NCI-H460 (cell line): ENCODE measurements at regions not wholly inside any gene's neighbourhood (a gene's known extent, or its start where the extent isn't known, plus 50 kb on each side); places are given as distances from the start of the nearest gene placed in this dataset.

ENCODE experiments used
- DNase-seq: peaks from one replicate; pipeline ENCODE4 v3.0.0-alpha.2; 2016; ENCODE audit warnings: low read depth; ENCODE audit errors: extremely low read depth

DNA sequence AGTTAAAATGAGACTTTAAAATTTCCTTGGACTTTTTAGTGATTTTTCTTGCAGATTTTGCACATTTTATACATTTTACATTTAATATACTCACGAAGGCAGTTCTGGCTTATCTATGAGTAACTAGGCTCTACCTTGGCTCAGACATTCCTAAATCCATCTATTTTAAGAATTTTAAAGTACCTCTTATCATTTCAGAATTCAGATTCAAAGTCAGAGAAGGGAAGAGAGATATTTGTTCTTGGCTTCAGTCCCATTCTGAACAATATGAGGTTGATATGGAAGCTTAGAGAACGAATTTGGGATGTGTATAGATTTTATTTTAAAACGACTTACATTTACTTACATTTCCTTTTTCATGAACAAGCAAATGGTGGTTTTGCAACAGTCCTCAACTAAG, 230.2 kb downstream of the LMO4 start:
- DNase-seq = no peak

DNA sequence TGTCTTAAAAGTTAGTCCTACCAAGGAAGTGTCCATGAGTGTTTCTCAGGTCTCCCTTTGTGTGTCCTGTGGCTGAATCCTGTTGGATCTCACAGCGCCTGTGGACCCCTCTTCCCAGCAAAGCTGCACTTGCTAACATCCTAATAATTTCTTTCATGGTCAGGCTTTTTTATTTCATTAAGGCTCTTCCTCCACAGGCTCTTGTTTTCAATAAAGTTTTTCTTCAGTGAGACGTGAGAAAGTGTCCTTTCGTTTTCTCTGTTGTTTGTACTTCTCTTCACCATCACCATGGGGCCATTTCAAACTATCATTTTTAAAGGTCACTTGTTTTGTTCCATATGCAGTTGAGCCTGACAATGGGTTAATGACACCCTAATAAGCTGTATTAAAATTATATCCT, 231.5 kb downstream of the LMO4 start:
- no peak for DNase-seq

DNA sequence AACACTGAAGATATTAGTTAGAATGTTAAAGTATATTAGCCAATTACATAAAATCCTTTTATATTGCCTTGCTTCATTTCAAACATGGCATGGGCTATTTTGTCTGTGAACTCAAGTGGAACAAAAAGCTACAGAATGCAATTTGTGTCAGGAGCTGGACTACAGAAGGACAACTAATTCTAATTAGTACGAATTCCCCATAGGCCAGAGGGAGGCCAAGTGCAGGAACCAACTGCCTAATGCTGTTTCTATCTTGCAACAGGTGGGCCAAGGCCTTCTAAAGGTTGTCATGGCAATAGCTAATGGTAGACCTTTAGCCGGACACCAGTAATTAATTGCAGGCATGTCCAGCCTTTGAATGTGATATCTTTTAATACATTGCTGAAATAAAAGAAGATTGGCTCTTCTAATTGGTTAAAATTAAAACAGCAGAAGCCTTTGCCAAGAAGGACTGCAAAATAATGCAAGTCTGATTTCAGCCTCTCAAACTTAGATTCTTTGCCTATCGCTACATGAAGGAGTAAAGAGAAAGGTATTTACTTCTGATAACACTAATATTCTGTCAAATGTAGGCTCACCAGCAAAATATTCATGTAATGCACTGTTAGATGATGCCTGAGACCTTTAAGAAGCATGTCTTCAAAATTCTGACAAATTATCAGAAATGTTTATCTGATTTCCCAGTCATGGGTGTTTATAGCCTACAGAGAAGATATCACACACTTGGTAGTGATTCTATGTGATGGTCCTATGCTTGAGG, 232.1 kb downstream of the LMO4 start:
- no peak for DNase-seq

GRCh38 chr1:87563211-87563610, 234.5 kb downstream of the LMO4 start:
- no peak for DNase-seq

DNA sequence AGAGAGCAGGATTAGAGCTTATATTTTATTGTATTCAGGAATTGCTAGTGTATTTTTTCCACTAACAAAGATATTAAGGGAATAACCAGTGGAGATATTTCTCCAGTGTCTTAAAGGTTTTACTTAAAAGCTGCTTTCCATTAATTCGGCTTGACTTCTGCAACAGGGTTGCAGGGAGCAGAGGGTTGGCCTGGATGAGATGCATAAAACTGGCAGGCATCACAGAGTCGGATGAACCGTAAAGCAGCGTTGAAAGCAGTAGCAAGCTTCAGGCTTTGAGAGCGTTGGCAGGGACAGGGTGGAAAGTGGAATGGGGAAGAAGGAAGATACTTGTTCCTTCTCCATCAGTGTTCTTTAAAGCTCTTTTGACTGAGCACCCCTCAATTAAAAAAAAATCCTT, 237.2 kb downstream of the LMO4 start:
- no peak for DNase-seq

DNA sequence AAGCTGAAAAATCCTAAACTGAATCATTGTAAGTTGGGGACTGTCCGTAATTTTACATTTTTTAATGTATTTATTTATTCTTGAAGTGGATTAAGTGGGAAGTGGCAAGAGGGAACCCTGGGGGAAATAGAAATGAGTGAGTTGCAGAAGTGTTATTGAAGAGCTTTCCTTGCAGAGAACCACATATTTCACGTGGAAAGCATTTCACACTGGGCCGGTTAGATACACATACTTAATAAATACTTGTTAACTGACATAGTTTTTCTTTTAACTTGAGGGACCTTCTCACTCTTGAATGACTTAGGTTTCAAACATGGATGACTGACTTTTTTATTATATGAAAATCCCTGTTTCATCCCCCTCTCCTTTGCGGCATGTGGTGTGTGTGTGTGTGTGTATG, 239.3 kb downstream of the LMO4 start:
- DNase-seq = no peak

DNA sequence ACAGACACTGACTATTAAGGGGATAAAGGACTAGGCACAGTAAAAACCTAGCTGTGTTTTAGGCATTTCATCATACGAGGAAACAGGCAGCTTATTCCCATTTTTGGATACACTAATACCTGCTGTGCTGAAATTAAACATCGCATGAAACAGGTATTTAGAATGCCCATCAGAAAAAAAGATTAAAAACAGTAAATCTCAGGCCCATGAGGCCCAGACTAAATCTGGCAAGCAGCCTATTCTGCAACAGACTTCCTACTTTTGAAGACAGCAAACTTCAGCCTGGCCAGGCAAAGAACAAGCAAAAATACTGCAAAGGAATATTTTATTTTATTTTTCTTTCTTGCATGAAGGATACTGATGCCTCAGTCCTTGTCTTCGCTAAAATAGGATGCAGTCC, 240.2 kb downstream of the LMO4 start:
- no peak for DNase-seq

- DNase-seq = no peak
Measured at GRCh38 chr1:87572008-87572407, 243.3 kb downstream of the LMO4 start.

DNA sequence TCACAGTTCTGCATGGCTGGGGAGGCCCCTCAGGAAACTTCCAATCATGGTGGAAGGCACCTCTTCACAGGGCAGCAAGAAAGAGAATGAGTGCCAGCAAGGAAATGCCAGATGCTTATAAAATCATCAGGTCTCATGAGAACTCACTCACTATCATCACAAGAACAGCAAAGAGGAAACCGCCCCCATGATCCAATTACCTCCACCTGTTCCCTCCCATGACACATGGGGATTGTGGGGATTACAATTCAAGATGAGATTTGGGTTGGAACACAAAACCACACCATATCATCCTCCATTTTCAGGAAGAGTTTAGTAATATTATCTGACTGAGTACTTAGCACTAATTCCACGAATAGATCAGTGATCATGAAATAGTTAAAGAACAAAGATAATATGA, 244.2 kb downstream of the LMO4 start:
- no peak for DNase-seq

GRCh38 chr1:87575528-87575927, 246.8 kb downstream of the LMO4 start:
- no peak for DNase-seq

DNA sequence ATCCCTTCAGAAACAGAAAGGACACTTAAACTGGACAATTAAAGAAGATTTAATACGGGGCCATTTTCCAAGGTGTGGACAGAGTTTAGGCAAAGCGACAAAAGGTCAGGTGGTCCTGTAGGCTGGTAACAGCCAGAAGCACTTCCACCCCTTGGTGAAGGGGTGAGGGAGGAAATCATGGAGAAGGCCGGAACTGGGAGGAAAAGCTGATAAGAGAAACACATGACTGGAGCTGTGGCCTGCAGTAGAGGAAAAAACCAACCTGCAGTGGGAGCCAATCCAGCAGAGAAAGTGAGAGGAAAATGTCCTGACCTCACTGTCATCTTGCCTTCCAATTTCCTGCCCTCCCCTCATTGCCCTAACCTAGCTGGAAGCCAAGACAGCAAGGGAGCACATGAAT, 249.8 kb downstream of the LMO4 start:
- no peak for DNase-seq

- no peak for DNase-seq
Measured at GRCh38 chr1:87583459-87583858, 254.8 kb downstream of the LMO4 start.

GRCh38 chr1:87584586-87584985, 255.9 kb downstream of the LMO4 start:
- no peak for DNase-seq

GRCh38 chr1:87586501-87586900, 257.8 kb downstream of the LMO4 start:
- no peak for DNase-seq

GRCh38 chr1:87588495-87588894, 259.8 kb downstream of the LMO4 start:
- DNase-seq = no peak

DNA sequence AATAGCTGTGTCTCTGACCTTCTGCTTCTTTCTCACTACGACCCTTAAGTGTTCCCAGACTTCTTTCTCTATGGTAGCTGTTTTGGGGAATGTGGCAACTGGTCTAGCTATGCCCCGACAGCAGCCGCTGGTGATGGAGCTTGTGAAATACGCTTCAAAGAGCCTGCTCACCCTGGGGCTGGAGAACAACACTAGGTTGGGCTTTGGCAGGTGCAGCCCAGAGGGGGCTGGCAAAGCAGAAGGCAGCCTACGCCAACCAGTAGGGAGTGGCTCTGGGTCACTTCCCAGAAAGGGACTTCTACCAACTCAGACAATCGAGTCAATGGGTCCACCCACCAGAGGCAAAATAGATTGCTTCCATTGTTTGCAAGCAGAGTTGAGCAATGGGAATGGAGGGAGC, 262.8 kb downstream of the LMO4 start:
- no peak for DNase-seq

DNA sequence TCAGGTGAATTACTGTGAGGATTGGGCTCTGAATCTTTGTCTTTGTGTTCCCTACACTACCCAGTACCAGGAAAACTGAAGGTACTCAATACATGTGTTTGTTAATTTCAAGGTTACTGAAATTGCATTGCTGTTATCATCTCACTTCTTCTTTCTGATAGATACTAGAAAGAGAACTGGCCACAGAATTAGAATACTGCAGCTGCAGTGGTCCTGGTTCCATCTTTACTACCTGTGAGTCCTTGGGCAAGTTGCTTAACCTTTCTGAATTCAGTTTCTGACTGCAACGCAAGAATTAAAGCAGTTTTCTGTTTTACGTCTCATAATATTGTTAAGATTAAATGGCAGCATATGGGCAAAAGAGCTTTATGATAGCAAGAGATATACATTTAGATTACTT, 263.5 kb downstream of the LMO4 start:
- no peak for DNase-seq

DNA sequence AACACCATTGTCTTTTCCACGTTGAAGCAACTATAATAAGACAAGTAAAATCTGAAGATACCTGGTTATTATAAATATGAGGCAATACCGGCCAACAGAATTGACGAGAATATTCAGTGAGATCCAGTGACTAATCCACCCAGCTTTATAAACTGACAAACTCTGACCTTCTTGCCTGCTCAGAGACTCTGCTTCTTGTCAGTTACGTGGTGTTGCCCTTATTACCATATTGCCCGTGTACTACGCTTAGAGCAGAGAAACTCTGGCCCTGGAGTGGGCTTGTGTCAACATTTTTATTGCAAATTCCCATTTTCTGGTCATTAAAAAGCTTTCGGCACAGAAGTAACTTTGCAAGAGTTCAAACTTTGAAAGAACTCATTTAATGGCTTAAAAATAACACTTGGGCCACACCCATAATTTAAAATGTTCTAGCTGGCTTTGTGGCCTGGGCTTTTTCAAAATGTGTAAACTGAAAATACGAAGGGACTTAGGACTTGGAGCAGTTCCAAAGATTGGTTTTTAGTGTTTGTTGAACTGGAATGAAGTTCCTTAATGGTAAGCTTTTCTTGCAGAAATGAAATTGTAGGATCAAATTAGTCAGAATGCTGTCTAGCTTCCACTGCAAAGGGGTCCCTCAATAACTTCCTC, 266.2 kb downstream of the LMO4 start:
- DNase-seq = no peak

GRCh38 chr1:87595384-87595781, 266.7 kb downstream of the LMO4 start:
- no peak for DNase-seq

DNA sequence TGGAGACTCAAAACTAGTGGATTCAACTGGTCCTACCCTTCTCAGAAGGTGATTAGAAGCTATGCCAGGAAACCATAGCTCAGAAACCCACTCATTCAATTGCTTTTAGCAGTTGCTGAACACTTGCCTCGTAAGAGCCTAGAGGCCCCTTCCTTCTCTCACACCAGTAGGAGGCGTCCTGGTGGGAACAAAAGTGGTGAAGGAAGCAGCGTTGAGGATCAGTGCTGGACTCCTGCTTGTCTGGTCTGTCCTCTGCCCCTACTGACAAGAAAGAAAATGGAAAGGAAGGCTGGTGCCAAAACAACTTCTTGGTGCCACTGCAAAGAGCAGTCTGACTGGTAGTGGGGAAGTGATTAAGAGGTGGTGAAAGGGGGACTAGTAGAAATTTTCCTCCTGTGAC, 269.7 kb downstream of the LMO4 start:
- DNase-seq = no peak

- DNase-seq = no peak
Measured at GRCh38 chr1:87599569-87599968, 270.9 kb downstream of the LMO4 start.

DNA sequence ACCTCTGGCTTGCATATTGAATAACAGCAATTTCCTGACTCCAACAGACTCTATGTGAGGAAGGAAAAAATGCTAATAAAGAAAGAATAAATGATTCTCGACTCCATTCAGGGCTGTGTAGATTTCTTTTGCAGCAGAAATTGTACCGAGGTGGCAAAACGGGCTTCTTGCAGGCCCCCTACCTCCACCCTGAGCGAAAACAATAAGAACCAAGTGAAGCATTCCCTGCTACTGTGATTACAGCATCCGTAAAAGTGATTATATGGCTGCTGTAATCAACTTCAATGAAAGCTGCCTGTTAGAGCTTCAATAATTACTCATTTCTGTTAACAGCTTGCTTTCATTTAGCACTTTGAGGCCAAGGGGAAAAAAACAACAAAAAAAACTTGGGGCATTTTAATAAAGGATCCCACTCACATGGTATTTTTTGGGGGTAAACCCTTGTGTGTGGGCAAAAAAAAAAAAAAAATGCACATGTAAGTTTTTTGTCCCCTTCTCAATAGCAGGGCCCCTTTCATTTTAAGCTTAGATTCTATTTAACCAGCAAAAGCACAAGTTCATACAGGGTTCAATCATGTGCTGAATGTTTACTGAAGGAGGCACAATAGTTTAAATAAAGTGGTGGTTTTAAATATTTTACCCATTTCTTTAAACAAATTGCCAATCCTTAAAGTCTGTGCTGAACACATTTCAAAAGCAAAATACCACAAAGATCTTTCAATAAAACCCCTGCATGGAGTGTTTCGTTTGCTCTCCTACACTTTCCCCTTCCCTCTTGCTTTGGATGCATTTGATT, 271.6 kb downstream of the LMO4 start:
- DNase-seq = no peak
